AG04450 (cell line): ENCODE measurements at regions not wholly inside any gene's neighbourhood (a gene's known extent, or its start where the extent isn't known, plus 50 kb on each side); places are given as distances from the start of the nearest gene placed in this dataset.

ENCODE experiments used
- CTCF ChIA-PET: fragments of 300-600, 350-600 bp; formaldehyde crosslinking; extraction: SDS; loops from one replicate; lab custom pipeline; 2022; ENCODE audit warnings: antibody characterized with exemption, inconsistent platforms; lab: Charles Lee
- POLR2A ChIA-PET: fragments of 350-600 bp; formaldehyde crosslinking; extraction: SDS; loops from one replicate; lab custom pipeline; 2021; ENCODE audit warnings: antibody characterized with exemption, inconsistent platforms; lab: Yijun Ruan, JAX
- DNase-seq: peaks from one replicate; pipeline ENCODE4 v3.0.0-alpha.2; 2011; ENCODE audit warnings: low read depth, low spot score
- H3K27ac ChIP-seq: one replicate; pipeline ENCODE4 v1.5.1; 2012; ENCODE audit warnings: low read depth, low read length, control low read depth
- H3K27me3 ChIP-seq: one replicate; pipeline ENCODE4 v1.6.0; 2012; ENCODE audit warnings: low read length; ENCODE audit not compliant: control insufficient read depth, insufficient read depth
- H3K4me3 ChIP-seq: 2 replicates; pipeline ENCODE4 v1.5.1; 2011; ENCODE audit warnings: mild to moderate bottlenecking, low read depth, low read length, control low read depth
- H3K9me3 ChIP-seq: 2 replicates; pipeline ENCODE4 v1.5.1; 2012; ENCODE audit warnings: low read length; ENCODE audit not compliant: control insufficient read depth, insufficient read depth
- CTCF ChIP-seq: IDR thresholded peaks from 2 replicates; pipeline ENCODE4 v1.5.1; 2011; ENCODE audit warnings: low read depth, low read length, control low read depth, inconsistent platforms

- Histone ChIP-seq H3K27me3 (no peaks in the 10 kb centered on the region), H3K27ac (no peak overlapping the region), H3K9me3 (no peaks in the 10 kb centered on the region), H3K4me3 (no peak overlapping the region)
- CTCF ChIA-PET = no interaction called here
- TF ChIP-seq CTCF = no peak
- POLR2A ChIA-PET = no interaction called here
- no peak for DNase-seq
Measured at GRCh38 chr7:79534128-79534527, 80.7 kb upstream of the MAGI2 start.

GRCh38 chr7:79531905-79532664 is 78.6 kb upstream of the MAGI2 start:
- POLR2A ChIA-PET = no interaction called here
- DNase-seq = no peak
- Histone ChIP-seq H3K4me3 (no peak overlapping the region), H3K9me3 (no peaks in the 10 kb centered on the region), H3K27ac (no peak overlapping the region), H3K27me3 (no peaks in the 10 kb centered on the region)
- CTCF ChIA-PET = no interaction called here
- no peak for TF ChIP-seq CTCF

GRCh38 chr7:79531116-79531515 is 77.6 kb upstream of the MAGI2 start:
- DNase-seq = no peak
- Histone ChIP-seq H3K4me3 (no peak overlapping the region), H3K27me3 (no peaks in the 10 kb centered on the region), H3K27ac (no peak overlapping the region), H3K9me3 (no peaks in the 10 kb centered on the region)
- POLR2A ChIA-PET = no interaction called here
- CTCF ChIA-PET = no interaction called here
- no peak for TF ChIP-seq CTCF

- Histone ChIP-seq H3K27me3 (no peaks in the 10 kb centered on the region), H3K4me3 (no peak overlapping the region), H3K9me3 (no peaks in the 10 kb centered on the region; the same call in 1 of the 2 replicates), H3K27ac (no peak overlapping the region)
- no peak for DNase-seq
- POLR2A ChIA-PET = no interaction called here
- CTCF ChIA-PET = no interaction called here
- no peak for TF ChIP-seq CTCF
Measured at GRCh38 chr7:79529881-79530235, 76.4 kb upstream of the MAGI2 start.

GRCh38 chr7:79529214-79529880 is 75.9 kb upstream of the MAGI2 start:
- POLR2A ChIA-PET = no interaction called here
- Histone ChIP-seq H3K9me3 (no peaks in the 10 kb centered on the region; the same call in 1 of the 2 replicates), H3K4me3 (no peak overlapping the region), H3K27me3 (no peaks in the 10 kb centered on the region), H3K27ac (no peak overlapping the region)
- no peak for TF ChIP-seq CTCF
- CTCF ChIA-PET = no interaction called here
- no peak for DNase-seq
